PFSK-1 (cell line): ENCODE measurements at regions not wholly inside any gene's neighbourhood (a gene's known extent, or its start where the extent isn't known, plus 50 kb on each side); places are given as distances from the start of the nearest gene placed in this dataset.
A peak's percentile ranks its signal among the peaks of the same experiment; 100 is the strongest.

ENCODE experiments used
- FOXP2 ChIP-seq: optimal IDR thresholded peaks from 2 replicates; pipeline ENCODE3; 2011; ENCODE audit warnings: borderline replicate concordance, control low read depth, inconsistent platforms; ENCODE audit not compliant: insufficient read depth; ENCODE audit errors: extremely low read length, extremely low read depth
- POLR2AphosphoS5 ChIP-seq: IDR thresholded peaks from 2 replicates; pipeline ENCODE4 v1.6.1; 2012; ENCODE audit warnings: low read depth, mild to moderate bottlenecking, control low read depth, low read length, moderate library complexity
- REST ChIP-seq, 2 experiments: IDR thresholded peaks; 2 replicates each; pipeline versions ENCODE4 v1.6.1 to v1.8.0; 2011 to 2012; ENCODE audit warnings: low read depth in 2 of 2, low read length in 2 of 2, control low read depth in 1 of 2, inconsistent platforms in 1 of 2, mild to moderate bottlenecking in 1 of 2, moderate library complexity in 1 of 2; ENCODE audit not compliant: insufficient read depth in 1 of 2
- SIN3A ChIP-seq: IDR thresholded peaks from 2 replicates; pipeline ENCODE4 v1.6.1; 2012; ENCODE audit warnings: mild to moderate bottlenecking, low read length, moderate library complexity, borderline replicate concordance; ENCODE audit not compliant: insufficient read depth
- TAF1 ChIP-seq: IDR thresholded peaks from 2 replicates; pipeline ENCODE4 v1.6.1; 2012; ENCODE audit warnings: low read length, control low read depth, borderline replicate concordance; ENCODE audit not compliant: insufficient read depth

GRCh38 chr4:128358231-128358912 is 70.8 kb upstream of the PGRMC2 start:
- TF ChIP-seq FOXP2 (no peak), TAF1 (no peak), POLR2AphosphoS5 (no peak), SIN3A (no peak), REST (IDR thresholded peaks at IDR 0.05; ENCODE audit: insufficient read depth in 1 of 2, low read depth in 2 of 2, low read length in 2 of 2) (no peak)

GRCh38 chr4:128357286-128357685 is 69.7 kb upstream of the PGRMC2 start:
- no peak for TF ChIP-seq TAF1
- no peak for TF ChIP-seq REST (IDR thresholded peaks at IDR 0.05; ENCODE audit: insufficient read depth in 1 of 2, low read depth in 2 of 2, low read length in 2 of 2)
- TF ChIP-seq FOXP2: no peak
- no peak for TF ChIP-seq POLR2AphosphoS5

GRCh38 chr4:128355305-128355704 is 67.7 kb upstream of the PGRMC2 start:
- TF ChIP-seq TAF1 (no peak), SIN3A (no peak), REST (IDR thresholded peaks at IDR 0.05; ENCODE audit: insufficient read depth in 1 of 2, low read depth in 2 of 2, low read length in 2 of 2) (no peak), POLR2AphosphoS5 (no peak), FOXP2 (no peak)

- TF ChIP-seq FOXP2 (peak; percentile 57), SIN3A (no peak)
Measured at GRCh38 chr4:128354205-128354821, 66.7 kb upstream of the PGRMC2 start.

- TF ChIP-seq SIN3A: no peak
- TF ChIP-seq TAF1: no peak
- TF ChIP-seq FOXP2: no peak
- no peak for TF ChIP-seq POLR2AphosphoS5
Measured at GRCh38 chr4:128353791-128354190, 66.2 kb upstream of the PGRMC2 start.

GRCh38 chr4:128351502-128351901 is 63.9 kb upstream of the PGRMC2 start:
- no peak for TF ChIP-seq SIN3A
